HepG2 (cell line): ENCODE measurements at regions not wholly inside any gene's neighbourhood (a gene's known extent, or its start where the extent isn't known, plus 50 kb on each side); places are given as distances from the start of the nearest gene placed in this dataset.

Experiments used
- DNMT1 ChIP-seq: sonication (generic); formaldehyde crosslinking; IDR thresholded peaks from 2 replicates; pipeline ENCODE4 v1.5.1; 2020; ENCODE audit warnings: mild to moderate bottlenecking, missing genetic modification reagents
- FOXA1 ChIP-seq, 2 experiments: fragments of 450-650 bp in 1 of 2; sonication (generic) in 1 of 2; formaldehyde crosslinking in 1 of 2; IDR thresholded peaks; 2 replicates each; pipeline versions ENCODE4 v1.4.0 to v1.6.1; 2016 to 2020; ENCODE audit warnings: missing genetic modification reagents in 1 of 2
- HOXD1 ChIP-seq: sonication (generic); formaldehyde crosslinking; IDR thresholded peaks from 2 replicates; pipeline ENCODE4 v1.5.0; 2020; ENCODE audit warnings: missing genetic modification reagents
- JUND ChIP-seq: sonication (generic); formaldehyde crosslinking; IDR thresholded peaks from 2 replicates; pipeline ENCODE4 v1.8.0; 2022; ENCODE audit warnings: mild to moderate bottlenecking, missing genetic modification reagents
- KAT2B ChIP-seq: fragments of 150-350 bp; IDR thresholded peaks from 2 replicates; pipeline ENCODE4 v1.6.1; 2014; ENCODE audit warnings: low read depth, low read length, borderline replicate concordance
- MBNL3 ChIP-seq: fragments of 250-450 bp; sonication (Bioruptor Pico); conservative IDR thresholded peaks from 2 replicates; pipeline ENCODE4 v1.8.0; 2022; ENCODE audit warnings: mild to moderate bottlenecking, inconsistent platforms
- NFKBIZ ChIP-seq: IDR thresholded peaks from 2 replicates; pipeline ENCODE4 v1.6.1; 2018; ENCODE audit warnings: missing genetic modification reagents, missing compliant biosample characterization
- RAD51 ChIP-seq: fragments of 450-650 bp; IDR thresholded peaks from 2 replicates; pipeline ENCODE4 v1.6.1; 2016; ENCODE audit warnings: borderline replicate concordance
- SATB2 ChIP-seq: sonication (generic); formaldehyde crosslinking; IDR thresholded peaks from 2 replicates; pipeline ENCODE4 v1.5.0; 2020; ENCODE audit warnings: missing genetic modification reagents
- TOPORS ChIP-seq: sonication (generic); formaldehyde crosslinking; IDR thresholded peaks from 2 replicates; pipeline ENCODE4 v1.8.0; 2023; ENCODE audit warnings: mild to moderate bottlenecking, missing genetic modification reagents
- ZFYVE20 ChIP-seq: sonication (generic); formaldehyde crosslinking; IDR thresholded peaks from 2 replicates; pipeline ENCODE4 v1.8.0; 2023; ENCODE audit warnings: low read depth, mild to moderate bottlenecking, moderate library complexity, missing genetic modification reagents, borderline replicate concordance
- ZKSCAN5 ChIP-seq: sonication (generic); formaldehyde crosslinking; IDR thresholded peaks from 2 replicates; pipeline ENCODE4 v1.5.1; 2020; ENCODE audit warnings: mild to moderate bottlenecking, missing genetic modification reagents
- ZNF768 ChIP-seq: sonication (generic); formaldehyde crosslinking; IDR thresholded peaks from 2 replicates; pipeline ENCODE4 v1.4.0; 2020; ENCODE audit warnings: missing genetic modification reagents
- ZNF841 ChIP-seq: sonication (generic); formaldehyde crosslinking; IDR thresholded peaks from 2 replicates; pipeline ENCODE4 v1.8.1; 2023; ENCODE audit warnings: missing genetic modification reagents, borderline replicate concordance
- TF ChIP-seq, protein P1 (sequence below): IDR thresholded peaks from 2 replicates; pipeline ENCODE4 v1.6.1; 2012; ENCODE audit warnings: low read length, improper control_type of control experiment
- TF ChIP-seq, protein P2 (sequence below): sonication (generic); formaldehyde crosslinking; IDR thresholded peaks from 2 replicates; pipeline ENCODE4 v1.5.1; 2020; ENCODE audit warnings: mild to moderate bottlenecking, missing genetic modification reagents, moderate library complexity
- TF ChIP-seq, protein P3 (sequence below): sonication (generic); formaldehyde crosslinking; IDR thresholded peaks from 2 replicates; pipeline ENCODE4 v1.8.1; 2023; ENCODE audit warnings: mild to moderate bottlenecking, missing genetic modification reagents
- TF ChIP-seq, protein P4 (sequence below): sonication (generic); formaldehyde crosslinking; IDR thresholded peaks from 2 replicates; pipeline ENCODE4 v1.4.0; 2020; ENCODE audit warnings: mild to moderate bottlenecking, missing genetic modification reagents
- TF ChIP-seq, protein P5 (sequence below): sonication (generic); formaldehyde crosslinking; IDR thresholded peaks from 2 replicates; pipeline ENCODE4 v1.9.0; 2022; ENCODE audit warnings: missing genetic modification reagents, mild to moderate bottlenecking, borderline replicate concordance

DNA sequence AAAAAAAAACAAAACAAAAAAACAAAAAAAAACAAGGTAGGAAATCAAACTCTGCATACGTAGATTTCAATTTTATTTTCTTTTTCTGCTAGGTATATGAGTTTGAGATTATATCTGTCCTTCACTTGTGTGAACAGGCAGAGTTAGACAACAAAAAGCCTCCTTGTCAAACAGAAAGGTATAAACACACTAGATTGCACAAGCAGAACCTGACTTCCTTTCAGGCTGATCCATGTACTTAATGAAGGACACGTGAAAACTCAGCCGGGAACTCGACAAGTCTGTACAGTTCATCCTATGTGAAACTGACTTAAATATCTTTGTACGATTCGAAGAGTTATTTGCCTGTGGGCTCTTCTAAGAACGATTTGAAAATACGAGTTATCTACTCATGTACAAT lies 254.1 kb downstream of the ARL4A start (continued):
- TF ChIP-seq JUND (CRISPR knock-in tag): no peak
- no peak for TF ChIP-seq DNMT1 (CRISPR knock-in tag)
- no peak for TF ChIP-seq ZFYVE20 (CRISPR knock-in tag)
- TF ChIP-seq FOXA1 (IDR thresholded peaks at IDR 0.05): no peak
- TF ChIP-seq FOXA1 (CRISPR knock-in tag; IDR thresholded peaks at IDR 0.05): peak; percentile 79
- TF ChIP-seq NFKBIZ (CRISPR knock-in tag): 0 out of 2 replicates have a peak, but pooled peaks have one; percentile 46
- no peak for TF ChIP-seq ZNF768 (CRISPR knock-in tag)
- TF ChIP-seq ZNF841 (CRISPR knock-in tag): no peak
- TF ChIP-seq ZKSCAN5 (CRISPR knock-in tag): no peak
- TF ChIP-seq, protein P1, sequence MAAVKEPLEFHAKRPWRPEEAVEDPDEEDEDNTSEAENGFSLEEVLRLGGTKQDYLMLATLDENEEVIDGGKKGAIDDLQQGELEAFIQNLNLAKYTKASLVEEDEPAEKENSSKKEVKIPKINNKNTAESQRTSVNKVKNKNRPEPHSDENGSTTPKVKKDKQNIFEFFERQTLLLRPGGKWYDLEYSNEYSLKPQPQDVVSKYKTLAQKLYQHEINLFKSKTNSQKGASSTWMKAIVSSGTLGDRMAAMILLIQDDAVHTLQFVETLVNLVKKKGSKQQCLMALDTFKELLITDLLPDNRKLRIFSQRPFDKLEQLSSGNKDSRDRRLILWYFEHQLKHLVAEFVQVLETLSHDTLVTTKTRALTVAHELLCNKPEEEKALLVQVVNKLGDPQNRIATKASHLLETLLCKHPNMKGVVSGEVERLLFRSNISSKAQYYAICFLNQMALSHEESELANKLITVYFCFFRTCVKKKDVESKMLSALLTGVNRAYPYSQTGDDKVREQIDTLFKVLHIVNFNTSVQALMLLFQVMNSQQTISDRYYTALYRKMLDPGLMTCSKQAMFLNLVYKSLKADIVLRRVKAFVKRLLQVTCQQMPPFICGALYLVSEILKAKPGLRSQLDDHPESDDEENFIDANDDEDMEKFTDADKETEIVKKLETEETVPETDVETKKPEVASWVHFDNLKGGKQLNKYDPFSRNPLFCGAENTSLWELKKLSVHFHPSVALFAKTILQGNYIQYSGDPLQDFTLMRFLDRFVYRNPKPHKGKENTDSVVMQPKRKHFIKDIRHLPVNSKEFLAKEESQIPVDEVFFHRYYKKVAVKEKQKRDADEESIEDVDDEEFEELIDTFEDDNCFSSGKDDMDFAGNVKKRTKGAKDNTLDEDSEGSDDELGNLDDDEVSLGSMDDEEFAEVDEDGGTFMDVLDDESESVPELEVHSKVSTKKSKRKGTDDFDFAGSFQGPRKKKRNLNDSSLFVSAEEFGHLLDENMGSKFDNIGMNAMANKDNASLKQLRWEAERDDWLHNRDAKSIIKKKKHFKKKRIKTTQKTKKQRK: no peak
- TF ChIP-seq, protein P2, sequence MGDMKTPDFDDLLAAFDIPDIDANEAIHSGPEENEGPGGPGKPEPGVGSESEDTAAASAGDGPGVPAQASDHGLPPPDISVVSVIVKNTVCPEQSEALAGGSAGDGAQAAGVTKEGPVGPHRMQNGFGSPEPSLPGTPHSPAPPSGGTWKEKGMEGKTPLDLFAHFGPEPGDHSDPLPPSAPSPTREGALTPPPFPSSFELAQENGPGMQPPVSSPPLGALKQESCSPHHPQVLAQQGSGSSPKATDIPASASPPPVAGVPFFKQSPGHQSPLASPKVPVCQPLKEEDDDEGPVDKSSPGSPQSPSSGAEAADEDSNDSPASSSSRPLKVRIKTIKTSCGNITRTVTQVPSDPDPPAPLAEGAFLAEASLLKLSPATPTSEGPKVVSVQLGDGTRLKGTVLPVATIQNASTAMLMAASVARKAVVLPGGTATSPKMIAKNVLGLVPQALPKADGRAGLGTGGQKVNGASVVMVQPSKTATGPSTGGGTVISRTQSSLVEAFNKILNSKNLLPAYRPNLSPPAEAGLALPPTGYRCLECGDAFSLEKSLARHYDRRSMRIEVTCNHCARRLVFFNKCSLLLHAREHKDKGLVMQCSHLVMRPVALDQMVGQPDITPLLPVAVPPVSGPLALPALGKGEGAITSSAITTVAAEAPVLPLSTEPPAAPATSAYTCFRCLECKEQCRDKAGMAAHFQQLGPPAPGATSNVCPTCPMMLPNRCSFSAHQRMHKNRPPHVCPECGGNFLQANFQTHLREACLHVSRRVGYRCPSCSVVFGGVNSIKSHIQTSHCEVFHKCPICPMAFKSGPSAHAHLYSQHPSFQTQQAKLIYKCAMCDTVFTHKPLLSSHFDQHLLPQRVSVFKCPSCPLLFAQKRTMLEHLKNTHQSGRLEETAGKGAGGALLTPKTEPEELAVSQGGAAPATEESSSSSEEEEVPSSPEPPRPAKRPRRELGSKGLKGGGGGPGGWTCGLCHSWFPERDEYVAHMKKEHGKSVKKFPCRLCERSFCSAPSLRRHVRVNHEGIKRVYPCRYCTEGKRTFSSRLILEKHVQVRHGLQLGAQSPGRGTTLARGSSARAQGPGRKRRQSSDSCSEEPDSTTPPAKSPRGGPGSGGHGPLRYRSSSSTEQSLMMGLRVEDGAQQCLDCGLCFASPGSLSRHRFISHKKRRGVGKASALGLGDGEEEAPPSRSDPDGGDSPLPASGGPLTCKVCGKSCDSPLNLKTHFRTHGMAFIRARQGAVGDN (CRISPR knock-in tag): no peak
- TF ChIP-seq, protein P3, sequence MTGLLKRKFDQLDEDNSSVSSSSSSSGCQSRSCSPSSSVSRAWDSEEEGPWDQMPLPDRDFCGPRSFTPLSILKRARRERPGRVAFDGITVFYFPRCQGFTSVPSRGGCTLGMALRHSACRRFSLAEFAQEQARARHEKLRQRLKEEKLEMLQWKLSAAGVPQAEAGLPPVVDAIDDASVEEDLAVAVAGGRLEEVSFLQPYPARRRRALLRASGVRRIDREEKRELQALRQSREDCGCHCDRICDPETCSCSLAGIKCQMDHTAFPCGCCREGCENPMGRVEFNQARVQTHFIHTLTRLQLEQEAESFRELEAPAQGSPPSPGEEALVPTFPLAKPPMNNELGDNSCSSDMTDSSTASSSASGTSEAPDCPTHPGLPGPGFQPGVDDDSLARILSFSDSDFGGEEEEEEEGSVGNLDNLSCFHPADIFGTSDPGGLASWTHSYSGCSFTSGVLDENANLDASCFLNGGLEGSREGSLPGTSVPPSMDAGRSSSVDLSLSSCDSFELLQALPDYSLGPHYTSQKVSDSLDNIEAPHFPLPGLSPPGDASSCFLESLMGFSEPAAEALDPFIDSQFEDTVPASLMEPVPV (CRISPR knock-in tag): no peak
- no peak for TF ChIP-seq RAD51
- TF ChIP-seq KAT2B: no peak
- no peak for TF ChIP-seq MBNL3 (CRISPR knock-in tag)
- no peak for TF ChIP-seq HOXD1 (CRISPR knock-in tag)
- no peak for TF ChIP-seq TOPORS (CRISPR knock-in tag)
- TF ChIP-seq, protein P4, sequence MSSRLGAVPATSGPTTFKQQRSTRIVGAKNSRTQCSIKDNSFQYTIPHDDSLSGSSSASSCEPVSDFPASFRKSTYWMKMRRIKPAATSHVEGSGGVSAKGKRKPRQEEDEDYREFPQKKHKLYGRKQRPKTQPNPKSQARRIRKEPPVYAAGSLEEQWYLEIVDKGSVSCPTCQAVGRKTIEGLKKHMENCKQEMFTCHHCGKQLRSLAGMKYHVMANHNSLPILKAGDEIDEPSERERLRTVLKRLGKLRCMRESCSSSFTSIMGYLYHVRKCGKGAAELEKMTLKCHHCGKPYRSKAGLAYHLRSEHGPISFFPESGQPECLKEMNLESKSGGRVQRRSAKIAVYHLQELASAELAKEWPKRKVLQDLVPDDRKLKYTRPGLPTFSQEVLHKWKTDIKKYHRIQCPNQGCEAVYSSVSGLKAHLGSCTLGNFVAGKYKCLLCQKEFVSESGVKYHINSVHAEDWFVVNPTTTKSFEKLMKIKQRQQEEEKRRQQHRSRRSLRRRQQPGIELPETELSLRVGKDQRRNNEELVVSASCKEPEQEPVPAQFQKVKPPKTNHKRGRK: no peak
- TF ChIP-seq, protein P5, sequence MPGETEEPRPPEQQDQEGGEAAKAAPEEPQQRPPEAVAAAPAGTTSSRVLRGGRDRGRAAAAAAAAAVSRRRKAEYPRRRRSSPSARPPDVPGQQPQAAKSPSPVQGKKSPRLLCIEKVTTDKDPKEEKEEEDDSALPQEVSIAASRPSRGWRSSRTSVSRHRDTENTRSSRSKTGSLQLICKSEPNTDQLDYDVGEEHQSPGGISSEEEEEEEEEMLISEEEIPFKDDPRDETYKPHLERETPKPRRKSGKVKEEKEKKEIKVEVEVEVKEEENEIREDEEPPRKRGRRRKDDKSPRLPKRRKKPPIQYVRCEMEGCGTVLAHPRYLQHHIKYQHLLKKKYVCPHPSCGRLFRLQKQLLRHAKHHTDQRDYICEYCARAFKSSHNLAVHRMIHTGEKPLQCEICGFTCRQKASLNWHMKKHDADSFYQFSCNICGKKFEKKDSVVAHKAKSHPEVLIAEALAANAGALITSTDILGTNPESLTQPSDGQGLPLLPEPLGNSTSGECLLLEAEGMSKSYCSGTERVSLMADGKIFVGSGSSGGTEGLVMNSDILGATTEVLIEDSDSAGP (CRISPR knock-in tag): no peak
- 0 out of 2 replicates have a peak, but pooled peaks have one; percentile 36 for TF ChIP-seq SATB2
